ENCODE measurements at regions not wholly inside any gene's neighbourhood (a gene's known extent, or its start where the extent isn't known, plus 50 kb on each side); places are given as distances from the start of the nearest gene placed in this dataset.
A peak's percentile ranks its signal among the peaks of the same experiment; 100 is the strongest.
"Not testable (repeated sequence)": the region's sequence is repeated elsewhere in the genome, so short reads cannot be mapped to it uniquely, and the experiment has no call there.

DNA sequence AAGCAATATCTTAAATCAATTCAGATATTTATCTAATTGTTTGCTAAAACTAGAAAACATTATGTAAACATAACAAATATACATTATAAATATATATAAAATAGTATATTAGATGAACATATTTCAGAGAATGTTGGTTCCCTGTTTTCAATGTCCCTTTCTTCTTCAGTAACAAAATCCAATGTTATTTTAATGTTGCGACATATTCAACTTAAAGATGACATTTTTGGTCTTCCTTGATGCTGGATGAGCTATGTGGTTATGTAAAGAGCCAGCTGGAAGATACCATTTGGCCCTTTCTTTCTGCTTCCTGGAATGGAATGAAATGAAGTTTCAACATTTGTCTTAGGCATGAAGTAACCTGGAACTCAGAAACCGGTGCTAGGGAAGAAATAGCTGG lies 668.1 kb upstream of the CDH6 start:
- no peak overlapping the region for H3K4me3 ChIP-seq (ENCODE audit: low read depth, low read length)
- no peaks in the 10 kb centered on the region for H3K4me1 ChIP-seq (ENCODE audit: control insufficient read depth, insufficient read depth, low read length)
- H3K36me3 ChIP-seq (ENCODE audit: control insufficient read depth, insufficient read depth, low read length): no peaks in the 10 kb centered on the region
- H3K27me3 ChIP-seq (ENCODE audit: control insufficient read depth, insufficient read depth, low read length): no peaks in the 10 kb centered on the region
- DNase-seq (ENCODE audit: low read depth in 4 of 6, low spot score in 6 of 6): no peak
- no peak overlapping the region for H3K27ac ChIP-seq (ENCODE audit: low read depth, low read length)
- H3K9me3 ChIP-seq (ENCODE audit: control insufficient read depth, insufficient read depth, low read length): peaks cover 2% of the 10 kb centered on the region
- WGBS (ENCODE audit: insufficient coverage): no CpG with 5 or more reads among the region's 2 CpGs

DNA sequence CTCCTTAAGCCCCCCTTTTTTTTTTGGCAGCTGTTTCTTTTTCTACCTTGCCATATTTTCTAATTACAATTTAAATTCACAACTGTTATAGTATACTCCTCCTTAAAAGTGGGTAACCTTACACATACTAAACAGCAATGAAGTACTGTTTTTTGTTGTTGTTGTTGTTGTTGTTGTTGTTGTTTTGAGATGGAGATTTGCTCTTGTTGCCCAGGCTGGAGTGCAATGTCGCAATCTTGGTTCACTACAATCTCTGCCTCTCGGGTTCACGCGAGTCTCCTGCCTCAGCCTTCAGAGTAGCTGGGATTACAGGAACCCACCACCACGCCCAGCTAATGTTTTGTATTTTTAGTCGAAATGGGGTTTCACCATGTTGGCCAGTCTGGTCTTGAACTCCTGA lies 669.1 kb upstream of the CDH6 start:
- Histone ChIP-seq H3K9me3 (ENCODE audit: control insufficient read depth, insufficient read depth, low read length) (peaks cover 2% of the 10 kb centered on the region), H3K4me1 (ENCODE audit: control insufficient read depth, insufficient read depth, low read length) (no peaks in the 10 kb centered on the region), H3K27ac (ENCODE audit: low read depth, low read length) (no peak overlapping the region), H3K27me3 (ENCODE audit: control insufficient read depth, insufficient read depth, low read length) (no peaks in the 10 kb centered on the region), H3K4me3 (ENCODE audit: low read depth, low read length) (no peak overlapping the region), H3K36me3 (ENCODE audit: control insufficient read depth, insufficient read depth, low read length) (no peaks in the 10 kb centered on the region)
- DNase-seq (ENCODE audit: low read depth in 4 of 6, low spot score in 6 of 6): no peak
- 91% methylated on average over 6 of the region's 6 CpGs for WGBS (ENCODE audit: insufficient coverage)

DNA sequence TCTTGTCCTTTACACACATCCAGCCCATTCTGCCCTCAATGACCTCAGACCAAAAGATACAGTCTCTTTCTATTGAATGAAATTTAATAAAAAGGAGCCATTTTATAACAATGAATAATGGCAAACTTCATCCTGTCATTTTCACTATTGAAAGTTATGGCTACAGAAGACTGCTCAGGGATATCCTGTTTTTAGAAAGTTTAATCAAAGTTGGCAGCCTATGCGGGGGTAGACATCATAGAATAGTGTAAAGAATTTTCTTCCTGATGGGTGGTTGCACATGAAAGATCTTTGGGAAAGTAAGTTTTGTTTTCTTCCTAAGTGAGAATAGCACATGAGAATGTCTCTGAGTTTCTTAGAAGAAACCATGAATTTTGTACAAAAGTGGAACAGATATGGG lies 670.4 kb upstream of the CDH6 start:
- no peak overlapping the region for H3K27ac ChIP-seq (ENCODE audit: low read depth, low read length)
- H3K4me1 ChIP-seq (ENCODE audit: control insufficient read depth, insufficient read depth, low read length): no peaks in the 10 kb centered on the region
- no peaks in the 10 kb centered on the region for H3K9me3 ChIP-seq (ENCODE audit: control insufficient read depth, insufficient read depth, low read length)
- no peak overlapping the region for H3K4me3 ChIP-seq (ENCODE audit: low read depth, low read length)
- no peaks in the 10 kb centered on the region for H3K36me3 ChIP-seq (ENCODE audit: control insufficient read depth, insufficient read depth, low read length)
- H3K27me3 ChIP-seq (ENCODE audit: control insufficient read depth, insufficient read depth, low read length): no peaks in the 10 kb centered on the region
- WGBS (ENCODE audit: insufficient coverage): 100% methylated on average over 1 of the region's 1 CpG
- no peak for DNase-seq (ENCODE audit: low read depth in 4 of 6, low spot score in 6 of 6)

DNA sequence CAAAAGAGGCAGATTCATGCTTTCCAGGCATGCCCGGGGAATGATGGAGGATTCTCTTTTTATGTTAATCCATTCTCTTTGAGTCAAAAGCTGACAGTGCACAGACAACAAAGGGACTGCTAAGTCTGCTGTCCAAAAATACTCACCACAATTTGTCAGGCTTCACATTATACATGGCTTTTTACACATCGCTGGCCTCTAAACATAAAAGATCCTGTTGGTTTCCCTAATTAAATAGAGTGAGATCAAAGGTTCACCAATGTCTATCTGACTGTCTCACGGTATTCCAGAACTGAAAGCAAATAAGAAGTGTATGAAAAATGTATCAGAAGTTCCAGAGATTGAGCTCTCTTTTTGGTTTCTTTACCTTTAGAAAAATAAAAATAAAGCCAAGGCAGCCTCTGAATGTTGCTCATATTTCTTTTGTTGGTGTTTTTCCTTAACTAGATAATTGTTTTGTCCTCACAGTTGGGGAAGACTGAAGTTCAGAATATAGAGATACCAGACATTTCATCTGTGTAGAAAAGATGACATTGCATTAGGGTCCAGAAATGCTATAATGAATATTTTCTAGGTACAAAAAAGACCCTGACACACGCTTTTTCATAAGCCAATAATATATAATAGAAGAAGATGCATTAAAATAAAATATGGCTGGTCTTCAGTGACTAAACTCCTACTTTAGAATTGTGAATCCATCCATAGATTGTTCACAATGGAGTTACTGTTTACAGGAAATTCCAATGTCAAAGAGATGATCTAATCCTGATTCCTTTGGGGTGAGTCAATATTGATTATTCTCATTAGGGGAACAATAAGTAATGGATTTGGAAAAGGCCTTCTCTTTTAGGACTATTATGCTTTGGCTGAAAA lies 688.2 kb upstream of the CDH6 start:
- DNase-seq (ENCODE audit: low read depth in 4 of 6, low spot score in 6 of 6): peak in 2 of 6 donors; percentile 15 to 18
- H3K27ac ChIP-seq (ENCODE audit: low read depth, low read length): peak overlapping the region; percentile 16

DNA sequence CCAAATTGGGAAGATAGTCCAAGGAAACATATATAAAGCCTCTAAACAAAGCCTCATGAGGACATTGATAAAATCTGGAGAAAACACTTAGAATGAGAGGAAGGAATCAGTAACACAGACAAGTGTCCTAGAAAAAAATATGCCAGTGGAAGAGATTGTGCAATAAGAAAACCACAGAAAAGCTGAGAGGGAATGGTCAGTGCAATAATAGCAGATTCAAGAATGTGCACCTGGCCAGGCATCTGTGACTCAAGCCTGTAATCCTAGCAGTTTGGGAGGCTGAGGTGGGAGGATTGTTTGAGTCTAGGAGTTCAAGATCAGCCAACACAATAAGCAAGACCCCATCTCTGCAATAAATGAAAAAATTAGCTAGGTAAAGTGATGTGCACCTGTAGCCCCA lies 691.2 kb upstream of the CDH6 start:
- H3K4me1 ChIP-seq (ENCODE audit: control insufficient read depth, insufficient read depth, low read length): no peaks in the 10 kb centered on the region
- no peak overlapping the region for H3K27ac ChIP-seq (ENCODE audit: low read depth, low read length)
- no peak for DNase-seq (ENCODE audit: low read depth in 4 of 6, low spot score in 6 of 6)

More for the DNA sequence above, 688.2 kb upstream of the CDH6 start:
- Histone ChIP-seq H3K27me3 (ENCODE audit: control insufficient read depth, insufficient read depth, low read length) (no peaks in the 10 kb centered on the region), H3K4me1 (ENCODE audit: control insufficient read depth, insufficient read depth, low read length) (no peaks in the 10 kb centered on the region), H3K36me3 (ENCODE audit: control insufficient read depth, insufficient read depth, low read length) (no peaks in the 10 kb centered on the region), H3K4me3 (ENCODE audit: low read depth, low read length) (no peak overlapping the region), H3K9me3 (ENCODE audit: control insufficient read depth, insufficient read depth, low read length) (no peaks in the 10 kb centered on the region)
- 0% methylated on average over 1 of the region's 4 CpGs for WGBS (ENCODE audit: insufficient coverage)

DNA sequence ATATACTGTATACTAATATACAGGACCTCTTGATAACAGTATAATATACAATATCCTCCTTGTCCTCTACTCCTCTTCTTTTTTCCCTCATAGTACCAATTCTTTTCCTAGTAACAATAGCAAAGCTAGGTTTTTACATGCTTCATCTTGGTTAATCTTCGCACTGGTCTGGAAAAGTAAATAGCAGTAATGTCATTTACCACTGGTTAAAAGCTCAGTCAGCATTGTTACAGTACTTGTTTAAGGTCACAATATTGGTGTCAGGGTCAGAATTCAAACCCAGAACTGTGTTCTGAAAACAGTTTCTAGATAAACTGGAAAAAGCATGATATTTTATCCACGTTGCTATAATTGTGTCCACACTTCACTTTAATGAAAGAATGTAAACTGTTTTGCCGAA lies 692.4 kb upstream of the CDH6 start:
- Histone ChIP-seq H3K4me1 (ENCODE audit: control insufficient read depth, insufficient read depth, low read length) (no peaks in the 10 kb centered on the region), H3K4me3 (ENCODE audit: low read depth, low read length) (no peak overlapping the region)
- WGBS (ENCODE audit: insufficient coverage): no CpG with 5 or more reads among the region's 3 CpGs

More for the DNA sequence above, 691.2 kb upstream of the CDH6 start:
- H3K36me3 ChIP-seq (ENCODE audit: control insufficient read depth, insufficient read depth, low read length): no peaks in the 10 kb centered on the region
- H3K9me3 ChIP-seq (ENCODE audit: control insufficient read depth, insufficient read depth, low read length): no peaks in the 10 kb centered on the region
- H3K27me3 ChIP-seq (ENCODE audit: control insufficient read depth, insufficient read depth, low read length): no peaks in the 10 kb centered on the region
- no peak overlapping the region for H3K4me3 ChIP-seq (ENCODE audit: low read depth, low read length)

DNA sequence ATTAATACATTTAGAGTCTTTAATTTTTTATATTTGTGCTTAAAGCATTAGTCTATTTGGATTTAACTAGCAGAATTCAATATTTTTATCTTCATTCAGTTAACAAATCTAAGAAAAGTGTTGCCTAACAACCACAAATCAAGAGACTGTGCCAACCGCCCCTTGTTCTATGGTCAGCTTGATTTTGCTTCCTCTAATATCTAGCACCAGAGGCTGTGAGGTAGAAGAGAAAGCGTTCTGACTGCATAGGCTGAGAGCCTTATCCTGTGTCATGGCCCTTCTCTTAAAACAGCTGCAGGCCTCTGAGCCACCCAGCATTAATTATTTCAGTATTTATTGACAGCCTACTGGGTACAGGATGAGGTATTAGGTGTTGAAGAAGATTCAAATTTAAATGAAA lies 693.0 kb upstream of the CDH6 start:
- Histone ChIP-seq H3K27ac (ENCODE audit: low read depth, low read length) (no peak overlapping the region), H3K9me3 (ENCODE audit: control insufficient read depth, insufficient read depth, low read length) (no peaks in the 10 kb centered on the region), H3K4me3 (ENCODE audit: low read depth, low read length) (no peak overlapping the region), H3K36me3 (ENCODE audit: control insufficient read depth, insufficient read depth, low read length) (no peaks in the 10 kb centered on the region), H3K4me1 (ENCODE audit: control insufficient read depth, insufficient read depth, low read length) (no peaks in the 10 kb centered on the region), H3K27me3 (ENCODE audit: control insufficient read depth, insufficient read depth, low read length) (no peaks in the 10 kb centered on the region)
- no CpG with 5 or more reads among the region's 2 CpGs for WGBS (ENCODE audit: insufficient coverage)
- DNase-seq (ENCODE audit: low read depth in 4 of 6, low spot score in 6 of 6): no peak

More for the DNA sequence above, 692.4 kb upstream of the CDH6 start:
- no peak overlapping the region for H3K27ac ChIP-seq (ENCODE audit: low read depth, low read length)
- no peaks in the 10 kb centered on the region for H3K36me3 ChIP-seq (ENCODE audit: control insufficient read depth, insufficient read depth, low read length)
- no peaks in the 10 kb centered on the region for H3K9me3 ChIP-seq (ENCODE audit: control insufficient read depth, insufficient read depth, low read length)
- no peak for DNase-seq (ENCODE audit: low read depth in 4 of 6, low spot score in 6 of 6)
- H3K27me3 ChIP-seq (ENCODE audit: control insufficient read depth, insufficient read depth, low read length): no peaks in the 10 kb centered on the region

DNA sequence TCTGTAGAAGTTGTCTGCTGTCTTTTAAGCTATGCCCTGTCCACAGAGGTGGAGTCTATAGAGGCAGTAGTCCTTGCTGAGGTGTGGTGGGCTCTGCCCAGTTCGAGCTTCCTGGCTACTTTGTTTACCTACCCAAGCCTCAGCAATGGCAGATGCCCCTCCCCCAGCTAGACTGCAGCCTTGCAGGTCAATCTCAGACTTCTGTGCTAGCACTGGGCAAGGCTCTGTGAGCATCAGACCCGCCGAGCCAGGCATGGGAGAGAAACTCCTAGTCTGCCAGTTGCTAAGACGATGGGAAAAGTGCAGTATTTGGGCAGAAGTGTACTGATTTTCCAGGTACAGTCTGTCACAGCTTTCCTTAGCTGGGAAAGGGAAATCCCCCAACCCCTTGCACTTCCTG lies 694.1 kb upstream of the CDH6 start:
- WGBS (ENCODE audit: insufficient coverage): 100% methylated on average over 2 of the region's 4 CpGs
- H3K4me1 ChIP-seq (ENCODE audit: control insufficient read depth, insufficient read depth, low read length): no peaks in the 10 kb centered on the region
- no peaks in the 10 kb centered on the region for H3K36me3 ChIP-seq (ENCODE audit: control insufficient read depth, insufficient read depth, low read length)
- no peak for DNase-seq (ENCODE audit: low read depth in 4 of 6, low spot score in 6 of 6)
- no peaks in the 10 kb centered on the region for H3K9me3 ChIP-seq (ENCODE audit: control insufficient read depth, insufficient read depth, low read length)
- no peak overlapping the region for H3K4me3 ChIP-seq (ENCODE audit: low read depth, low read length)
- no peak overlapping the region for H3K27ac ChIP-seq (ENCODE audit: low read depth, low read length)
- H3K27me3 ChIP-seq (ENCODE audit: control insufficient read depth, insufficient read depth, low read length): no peaks in the 10 kb centered on the region

DNA sequence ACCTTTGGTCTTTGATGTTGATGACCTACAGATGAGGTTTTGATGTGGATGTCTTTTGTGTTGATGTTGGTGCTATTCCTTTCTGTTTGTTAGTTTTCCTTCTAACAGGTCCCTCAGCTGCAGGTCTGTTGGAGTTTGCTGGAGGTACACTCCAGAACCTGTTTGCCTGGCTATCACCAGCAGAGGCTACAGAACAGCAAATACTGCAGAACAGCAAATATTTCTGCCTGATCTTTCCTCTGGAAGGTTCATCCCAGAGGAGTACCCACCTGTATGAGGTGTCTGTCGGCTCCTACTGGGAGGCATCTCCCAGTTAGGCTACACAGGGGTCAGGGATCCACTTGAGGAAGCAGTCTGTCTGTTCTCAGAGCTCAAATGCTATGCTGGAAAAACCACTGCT lies 694.5 kb upstream of the CDH6 start:
- Histone ChIP-seq H3K36me3 (ENCODE audit: control insufficient read depth, insufficient read depth, low read length) (no peaks in the 10 kb centered on the region), H3K9me3 (ENCODE audit: control insufficient read depth, insufficient read depth, low read length) (no peaks in the 10 kb centered on the region), H3K27me3 (ENCODE audit: control insufficient read depth, insufficient read depth, low read length) (no peaks in the 10 kb centered on the region), H3K27ac (ENCODE audit: low read depth, low read length) (no peak overlapping the region), H3K4me3 (ENCODE audit: low read depth, low read length) (no peak overlapping the region), H3K4me1 (ENCODE audit: control insufficient read depth, insufficient read depth, low read length) (no peaks in the 10 kb centered on the region)
- 63% methylated on average over 1 of the region's 1 CpG for WGBS (ENCODE audit: insufficient coverage)
- DNase-seq (ENCODE audit: low read depth in 4 of 6, low spot score in 6 of 6): no peak

DNA sequence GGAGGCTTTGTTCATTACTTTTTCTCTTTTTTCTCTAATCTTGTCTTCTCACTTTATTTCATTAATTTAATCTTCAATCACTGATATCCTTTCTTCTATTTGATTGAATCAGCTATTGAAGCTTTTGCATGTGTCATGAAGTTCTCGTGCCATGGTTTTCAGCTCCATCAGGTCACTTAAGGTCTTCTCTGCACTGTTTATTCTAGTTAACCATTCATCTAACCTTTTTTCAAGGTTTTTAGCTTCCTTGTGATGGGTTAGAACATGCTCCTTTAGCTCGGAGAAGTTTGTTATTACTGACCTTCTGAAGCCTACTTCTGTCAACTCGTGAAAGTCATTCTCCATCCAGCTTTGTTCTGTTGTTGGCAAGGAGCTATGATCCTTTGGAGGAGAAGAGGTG lies 695.0 kb upstream of the CDH6 start:
- not testable (repeated sequence) for H3K27ac ChIP-seq (ENCODE audit: low read depth, low read length); H3K36me3 ChIP-seq (ENCODE audit: control insufficient read depth, insufficient read depth, low read length); H3K4me3 ChIP-seq (ENCODE audit: low read depth, low read length); H3K9me3 ChIP-seq (ENCODE audit: control insufficient read depth, insufficient read depth, low read length); DNase-seq (ENCODE audit: low read depth in 4 of 6, low spot score in 6 of 6); H3K4me1 ChIP-seq (ENCODE audit: control insufficient read depth, insufficient read depth, low read length); H3K27me3 ChIP-seq (ENCODE audit: control insufficient read depth, insufficient read depth, low read length)
- no CpG with 5 or more reads among the region's 3 CpGs for WGBS (ENCODE audit: insufficient coverage)

Measured in spinal cord (tissue), 9 donors.